NCI-H2081 (cell line): ENCODE measurements at regions not wholly inside any gene's neighbourhood (a gene's known extent, or its start where the extent isn't known, plus 50 kb on each side); places are given as distances from the start of the nearest gene placed in this dataset.

Experiments
- DNase-seq, 2 experiments: peaks; one replicate each; lab custom pipeline; 2025; lab: John Stamatoyannopoulos, UW

DNA sequence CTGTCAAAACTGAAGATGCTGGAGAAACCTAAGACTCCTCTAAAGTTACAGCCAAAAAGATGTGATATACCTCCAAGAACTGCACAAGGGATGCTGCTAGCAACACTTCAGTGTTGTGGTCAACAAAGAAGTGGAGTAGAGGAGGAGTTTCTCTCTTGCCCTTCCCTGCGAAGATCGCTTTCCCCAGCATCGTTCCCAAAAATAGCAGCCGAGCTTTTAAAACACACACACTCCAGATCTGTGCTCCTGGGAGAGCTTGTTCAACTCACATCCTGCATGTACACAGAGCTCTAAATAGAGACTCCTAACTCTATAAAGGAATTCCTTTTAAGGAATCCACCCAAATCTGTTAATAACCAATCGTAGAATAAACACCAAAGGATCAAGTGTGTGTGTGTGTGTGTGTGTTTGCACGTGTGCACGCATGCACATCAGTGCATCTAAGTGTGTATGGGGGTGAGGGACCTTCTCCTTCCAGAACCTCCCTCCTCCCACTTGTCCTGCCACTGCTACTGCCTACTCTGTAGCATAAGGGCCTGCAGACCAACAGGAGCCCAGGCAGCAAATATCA, 58.5 kb downstream of the PSMG1 start:
- DNase-seq = no peak

DNA sequence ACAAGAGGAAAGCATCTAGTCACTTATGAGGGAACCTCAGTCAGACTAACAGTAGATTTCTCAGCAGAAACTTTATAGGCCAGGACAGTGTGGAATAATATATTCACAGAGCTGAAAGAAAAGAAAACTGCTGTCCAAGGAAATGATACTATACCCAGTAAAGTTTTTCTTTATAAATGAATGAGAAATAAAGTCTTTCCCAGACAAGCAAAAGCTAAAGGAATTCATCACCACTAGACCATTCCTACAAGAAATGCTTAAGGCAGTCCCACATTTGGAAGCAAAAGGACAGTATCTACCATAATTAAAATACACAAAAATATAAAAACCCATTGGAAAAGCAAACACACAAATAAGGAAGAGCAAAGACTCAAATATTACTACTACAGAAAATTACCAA, 59.9 kb downstream of the PSMG1 start:
- DNase-seq = no peak

DNA sequence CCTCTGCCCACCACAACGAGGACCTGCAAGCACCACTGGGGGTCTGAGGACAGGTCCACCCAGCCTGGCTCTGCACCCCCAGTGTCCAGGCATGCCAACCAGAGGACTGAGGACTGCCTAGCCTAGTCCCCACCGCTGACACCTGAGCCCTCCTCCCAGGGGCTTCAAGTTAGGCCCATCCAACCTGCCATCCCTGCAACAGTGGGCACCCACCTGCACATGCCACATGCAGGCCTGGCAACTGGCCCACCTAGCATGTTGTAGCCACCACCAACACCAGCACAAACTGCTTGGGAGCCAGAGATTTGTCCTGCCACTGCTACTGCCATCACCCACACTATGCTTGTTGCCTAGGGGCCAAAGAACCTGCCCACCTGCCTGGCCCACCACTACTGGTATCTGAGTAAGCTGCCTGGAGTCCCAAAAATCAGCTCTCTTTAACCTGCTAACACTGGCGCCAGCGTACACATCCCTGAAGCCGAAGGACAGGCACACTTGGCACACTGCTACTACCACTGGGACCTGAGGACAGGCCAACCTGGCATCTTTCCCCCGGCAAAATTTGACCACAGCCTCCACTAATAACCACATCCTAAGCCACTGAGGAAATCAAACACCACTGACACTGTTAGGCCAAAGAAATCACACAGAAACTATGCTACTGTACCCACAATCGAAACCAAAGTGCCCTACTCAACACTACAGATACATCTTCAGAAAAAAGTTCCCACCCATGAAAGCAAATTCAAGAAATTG, 61.5 kb downstream of the PSMG1 start:
- no peak for DNase-seq

DNA sequence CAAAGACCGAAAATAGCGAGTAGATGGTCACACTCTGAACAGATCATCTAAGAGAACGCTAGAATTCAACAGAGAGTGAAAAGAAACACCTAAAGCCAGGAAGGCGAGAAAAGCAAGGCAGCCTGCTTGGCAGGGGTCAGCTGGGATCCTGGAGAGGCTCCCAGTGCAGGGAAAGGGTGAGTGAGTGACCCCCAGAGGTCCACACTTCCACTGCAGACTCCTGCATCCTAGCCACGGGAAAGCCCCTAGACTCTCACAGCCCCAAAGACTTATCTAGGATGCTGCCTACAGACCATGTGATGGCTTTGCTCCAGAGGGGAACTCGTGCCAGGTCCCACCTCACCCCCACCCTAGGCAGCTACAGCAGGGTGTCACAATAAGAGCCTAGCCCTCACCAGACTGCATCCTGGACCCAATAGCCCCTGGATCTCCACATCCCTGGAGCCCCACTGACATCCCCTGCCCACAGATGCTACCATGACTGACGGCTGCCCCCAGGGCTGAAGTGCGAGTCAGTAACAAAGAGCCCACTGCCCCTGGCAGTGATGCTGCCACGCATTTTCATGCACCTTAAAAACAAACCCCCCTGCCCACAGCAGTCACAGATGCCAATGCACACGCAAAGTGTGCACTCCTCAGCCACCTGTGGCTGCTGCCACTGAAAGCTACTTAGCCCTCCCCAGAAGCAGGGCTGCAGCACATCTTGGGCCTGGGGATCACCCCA, 62.2 kb downstream of the PSMG1 start:
- DNase-seq = no peak

DNA sequence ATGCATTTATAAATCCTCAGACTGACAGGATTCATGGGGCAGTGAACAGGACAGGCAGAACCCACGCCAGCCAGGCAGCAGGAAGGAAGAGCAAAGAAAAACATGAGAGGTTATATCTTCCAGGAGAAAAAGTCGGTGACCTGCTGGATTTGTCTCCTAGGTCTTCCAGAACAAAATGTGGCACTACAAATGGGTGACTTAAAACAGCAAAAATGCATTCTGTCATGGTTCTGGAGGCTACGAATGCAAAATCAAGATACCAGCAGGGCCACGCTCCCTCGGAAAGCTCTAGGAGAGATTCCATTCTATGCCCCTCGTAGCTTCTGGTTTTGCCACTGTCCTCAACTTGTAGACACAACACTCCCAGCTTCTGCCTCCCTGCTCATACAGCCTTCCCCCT, 63.4 kb downstream of the PSMG1 start:
- no peak for DNase-seq

DNA sequence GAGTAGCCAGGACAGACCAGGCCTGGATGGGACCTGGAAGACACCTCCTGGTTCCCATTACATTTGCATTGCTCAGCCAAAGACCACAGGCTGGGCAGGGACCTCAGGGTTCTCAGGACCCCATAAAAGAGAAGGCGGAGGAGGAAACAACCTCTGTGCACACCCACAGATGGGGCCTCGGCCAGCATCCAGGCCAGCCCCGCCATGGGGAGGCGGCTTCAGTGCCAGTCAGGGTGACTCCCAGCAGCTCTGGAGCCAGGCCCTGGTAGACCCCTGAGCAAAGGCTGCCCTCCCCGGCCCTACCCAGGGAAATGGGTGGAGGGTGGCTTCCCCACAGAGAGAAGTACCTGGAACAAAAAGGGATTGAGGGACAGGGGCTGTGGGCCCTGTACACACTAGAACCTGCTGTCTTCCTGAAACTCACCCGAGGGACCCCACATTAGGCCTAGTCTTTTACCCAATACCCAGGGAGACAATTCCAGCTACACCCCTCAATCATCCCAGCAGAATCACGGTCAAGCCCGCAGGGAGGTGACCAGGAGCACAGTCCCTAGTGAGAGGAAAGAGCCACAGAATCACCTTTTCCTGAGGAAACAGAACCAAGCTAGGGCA, 64.5 kb downstream of the PSMG1 start:
- DNase-seq = no peak

DNA sequence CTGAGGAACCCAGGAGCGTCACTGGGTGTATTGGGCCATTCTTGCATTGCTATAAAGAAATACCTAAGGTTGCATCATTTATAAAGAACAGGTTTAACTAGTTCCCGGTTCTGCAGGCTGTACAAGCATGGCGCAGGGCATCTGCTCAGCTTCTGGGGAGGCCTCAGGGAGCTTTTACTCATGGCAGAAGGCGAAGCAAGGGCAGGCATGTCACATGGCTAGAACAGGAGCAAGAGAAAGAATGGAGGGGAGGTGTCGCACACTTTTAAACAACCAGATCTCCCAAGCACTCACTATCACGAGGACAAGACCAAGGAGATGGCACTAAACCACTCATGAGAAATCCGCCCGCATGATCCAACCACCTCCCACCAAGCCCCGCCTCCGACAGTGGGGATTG, 65.2 kb downstream of the PSMG1 start:
- DNase-seq = no peak

DNA sequence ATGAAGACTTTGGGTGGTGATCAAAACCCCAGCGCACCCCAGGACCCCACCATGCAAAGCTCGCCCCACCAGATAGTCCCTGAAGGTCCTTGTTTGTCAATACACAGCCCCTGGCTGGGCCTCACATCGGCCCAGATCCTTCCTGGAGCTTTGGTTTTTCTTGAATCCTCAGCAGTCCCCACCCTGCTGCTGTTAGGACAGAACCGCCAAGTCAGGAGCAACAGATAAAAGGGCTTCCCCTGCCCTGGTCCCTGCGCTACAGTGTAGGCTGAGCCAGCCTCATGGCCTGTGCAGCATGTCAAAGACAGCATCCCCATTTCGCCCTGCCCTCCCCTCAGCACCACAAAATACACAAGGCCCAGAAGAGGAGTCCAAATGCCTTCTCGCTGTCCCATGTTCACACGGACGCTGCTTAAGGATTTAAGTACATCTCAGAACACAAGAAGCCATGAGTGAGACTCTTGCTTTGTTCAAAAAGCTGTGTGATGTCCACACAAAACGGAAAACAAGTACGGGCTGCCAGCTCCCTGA, 65.7 kb downstream of the PSMG1 start:
- DNase-seq = no peak

DNA sequence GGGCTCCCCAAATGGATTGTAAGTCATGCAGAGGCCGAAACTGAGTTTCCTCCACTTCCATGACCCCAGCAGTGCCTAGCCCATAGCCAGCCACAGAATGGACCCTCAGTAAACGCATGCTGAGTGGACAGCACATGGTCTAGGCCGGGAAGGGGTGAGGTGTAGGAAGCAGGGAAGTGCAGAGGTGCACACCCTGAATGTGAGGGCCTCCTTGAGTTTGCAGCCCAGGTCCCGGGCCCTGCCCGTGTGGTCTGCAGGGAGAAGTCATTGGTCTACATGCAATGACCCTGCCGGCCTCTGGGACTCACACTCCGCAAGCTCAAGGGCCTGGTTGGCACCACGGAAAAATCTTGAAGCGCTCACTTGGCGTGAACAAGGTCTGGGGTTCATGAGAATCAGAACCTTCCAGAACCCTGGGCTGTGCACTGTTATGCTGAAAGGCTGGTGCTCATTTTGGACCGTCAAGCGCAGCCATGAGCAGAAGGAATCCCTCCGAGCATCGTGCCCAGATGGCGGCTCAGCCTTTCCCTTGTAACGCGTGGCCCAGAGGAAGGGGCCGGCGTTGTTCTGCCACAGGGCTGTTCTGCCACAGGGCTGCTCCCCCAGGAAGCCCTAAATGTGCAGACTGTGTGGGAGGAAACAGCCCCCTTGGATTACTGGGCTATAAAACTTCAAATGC, 66.4 kb downstream of the PSMG1 start:
- no peak for DNase-seq

DNA sequence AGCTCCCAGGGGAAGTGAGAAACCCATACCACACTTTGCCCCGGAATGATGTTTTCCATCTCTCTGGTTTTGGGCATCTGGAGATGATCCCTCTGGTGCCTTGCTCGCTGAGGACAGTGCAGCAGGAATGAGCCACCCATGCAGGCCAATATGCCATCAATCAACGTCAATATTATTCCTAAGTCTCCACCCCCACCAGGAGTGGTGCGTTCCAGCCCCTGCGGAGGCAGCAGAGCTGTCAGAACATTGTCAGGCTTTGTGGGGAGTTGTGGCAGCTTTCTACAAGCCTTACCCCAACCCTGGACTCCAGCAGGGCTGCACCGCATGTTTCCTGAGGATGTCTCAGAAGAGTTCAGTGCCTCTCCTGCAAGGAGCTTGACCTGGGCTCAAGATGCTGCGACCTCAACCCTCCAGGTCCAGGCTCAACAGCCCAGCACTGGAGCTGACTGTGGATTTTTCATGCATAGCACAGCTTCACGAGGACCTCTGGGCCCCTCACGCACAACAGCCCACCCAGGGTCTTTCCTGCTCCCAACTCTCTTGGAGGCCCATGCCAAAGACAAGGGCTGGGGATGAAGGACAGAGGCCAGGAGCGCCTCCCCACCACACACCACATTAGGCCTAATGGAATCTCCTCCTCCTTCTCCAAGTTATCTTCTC, 67.5 kb downstream of the PSMG1 start:
- no peak for DNase-seq

DNA sequence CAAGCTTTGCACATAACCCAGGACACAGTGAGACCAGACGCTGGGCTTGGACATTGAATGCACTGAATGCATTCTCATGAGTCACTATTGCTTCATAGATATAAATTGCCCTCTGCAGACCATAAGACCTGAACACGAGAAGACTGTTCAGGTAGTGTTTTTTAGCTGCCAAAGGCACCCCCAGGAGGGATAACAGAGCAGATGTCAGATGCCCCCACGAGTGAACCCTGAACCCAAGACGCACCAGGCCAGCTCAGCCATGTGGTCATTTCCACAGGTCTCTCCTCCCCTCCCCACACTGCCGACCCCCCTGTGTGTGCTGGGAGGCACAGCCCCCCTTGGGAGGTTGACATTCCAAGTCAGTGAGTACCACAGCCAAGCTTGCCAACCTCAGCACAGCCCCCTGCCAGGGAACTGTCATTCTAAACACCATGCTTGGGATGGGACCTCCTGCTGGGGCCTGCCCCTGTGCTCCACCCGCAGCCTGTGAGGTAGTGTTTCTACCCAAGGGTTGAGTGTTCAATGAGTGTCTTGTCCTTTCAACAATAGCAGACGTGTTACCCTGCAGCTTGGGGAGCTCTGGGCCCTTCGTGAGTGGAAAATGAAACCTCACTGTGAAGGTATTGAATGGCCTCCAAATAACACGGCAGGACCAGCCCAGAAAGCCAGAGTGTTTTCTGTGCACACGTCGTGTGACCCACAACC, 68.2 kb downstream of the PSMG1 start:
- DNase-seq = no peak

DNA sequence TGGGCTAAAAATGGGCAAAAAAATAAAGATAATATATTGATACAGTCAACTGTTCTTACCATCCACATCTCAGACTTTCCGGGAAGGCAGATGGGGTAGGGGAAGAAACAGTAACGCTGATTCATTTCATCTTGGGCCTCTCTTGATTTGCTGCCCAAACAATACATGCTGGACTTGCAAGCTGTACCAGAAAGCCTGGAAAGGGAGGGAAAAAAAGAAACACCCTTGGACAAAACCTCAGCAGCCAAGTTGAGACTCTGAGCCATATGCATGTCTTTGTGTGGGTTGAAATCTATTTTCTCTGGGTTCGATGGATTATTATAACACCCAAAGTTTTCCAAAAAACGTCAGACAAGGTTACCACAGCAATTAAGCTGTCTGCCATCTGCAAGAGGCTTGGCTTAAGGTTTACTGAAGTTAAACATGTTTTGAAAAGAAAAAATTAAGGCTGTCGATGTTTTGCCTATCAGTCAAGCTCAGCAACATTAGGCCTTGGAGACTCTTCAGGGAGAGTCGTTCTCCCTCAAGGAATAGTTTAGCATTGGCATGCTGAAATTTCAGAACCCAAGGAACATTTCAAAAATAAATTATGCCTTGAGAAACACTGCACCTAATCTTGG, 71.2 kb downstream of the PSMG1 start:
- no peak for DNase-seq

DNA sequence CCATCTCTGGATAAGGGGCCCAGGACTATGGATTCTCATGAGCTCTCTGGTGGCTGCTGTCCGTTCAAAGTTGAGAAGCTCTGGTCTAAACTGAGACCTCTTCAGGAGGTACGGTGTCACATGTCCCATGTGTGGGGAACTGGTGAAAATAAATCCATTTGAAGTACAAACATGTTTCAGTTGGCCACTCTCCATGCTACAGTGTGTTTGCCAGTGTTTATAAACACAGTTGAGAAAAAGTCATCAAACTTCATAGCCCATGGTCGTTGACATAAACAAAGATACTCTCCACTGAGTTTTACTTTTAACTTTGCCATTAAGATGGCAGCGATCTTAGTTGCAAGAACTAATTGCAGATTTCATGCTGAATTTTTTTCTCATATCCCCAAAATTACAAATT, 72.8 kb downstream of the PSMG1 start:
- DNase-seq = no peak

DNA sequence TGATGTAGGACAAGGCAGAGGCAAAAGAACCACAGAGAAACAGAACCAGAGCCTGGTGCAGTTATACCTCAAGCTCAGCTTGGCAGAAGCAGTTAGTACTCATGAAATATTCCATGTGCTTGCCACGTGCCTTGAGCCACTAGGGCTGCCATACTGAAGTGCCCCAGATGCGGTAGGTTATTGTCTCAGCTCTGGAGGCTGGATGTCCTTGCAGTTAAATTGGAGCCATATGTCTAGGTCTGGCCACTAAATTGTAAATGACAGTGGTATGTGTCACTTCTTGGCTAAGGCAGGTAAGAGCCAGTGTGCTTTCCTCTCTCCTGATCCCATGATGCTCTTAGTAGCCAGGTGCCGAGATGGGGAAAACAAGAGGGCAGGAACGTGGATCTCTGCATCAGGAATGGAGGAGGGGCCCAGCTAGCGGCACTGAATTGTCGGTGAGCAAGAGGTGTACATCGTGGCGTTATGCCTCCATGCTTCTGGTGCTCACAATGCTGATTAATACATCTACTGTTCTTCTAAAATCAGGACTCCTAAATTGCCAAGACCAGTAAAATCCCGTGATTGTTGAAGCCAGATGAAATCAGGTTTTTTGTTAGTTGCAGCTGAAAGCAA, 73.5 kb downstream of the PSMG1 start:
- DNase-seq = no peak

DNA sequence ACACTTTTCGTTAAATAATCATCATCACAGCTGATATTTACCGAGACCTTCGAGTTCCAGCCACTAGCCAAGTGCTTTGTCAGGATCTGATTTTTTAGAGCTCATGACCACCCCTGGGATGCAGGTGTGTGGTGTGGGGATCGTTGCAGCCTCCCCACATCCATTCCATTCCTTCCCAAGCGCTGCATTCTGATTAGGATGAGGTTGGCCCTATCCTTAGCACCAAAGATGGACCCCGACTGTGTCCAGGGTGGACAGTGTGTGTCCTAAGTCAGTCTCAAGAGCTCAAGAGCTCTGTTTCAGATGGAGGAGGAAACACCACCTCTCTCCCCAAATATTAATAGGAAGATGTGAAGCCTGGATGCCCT, 74.1 kb downstream of the PSMG1 start:
- DNase-seq = no peak

DNA sequence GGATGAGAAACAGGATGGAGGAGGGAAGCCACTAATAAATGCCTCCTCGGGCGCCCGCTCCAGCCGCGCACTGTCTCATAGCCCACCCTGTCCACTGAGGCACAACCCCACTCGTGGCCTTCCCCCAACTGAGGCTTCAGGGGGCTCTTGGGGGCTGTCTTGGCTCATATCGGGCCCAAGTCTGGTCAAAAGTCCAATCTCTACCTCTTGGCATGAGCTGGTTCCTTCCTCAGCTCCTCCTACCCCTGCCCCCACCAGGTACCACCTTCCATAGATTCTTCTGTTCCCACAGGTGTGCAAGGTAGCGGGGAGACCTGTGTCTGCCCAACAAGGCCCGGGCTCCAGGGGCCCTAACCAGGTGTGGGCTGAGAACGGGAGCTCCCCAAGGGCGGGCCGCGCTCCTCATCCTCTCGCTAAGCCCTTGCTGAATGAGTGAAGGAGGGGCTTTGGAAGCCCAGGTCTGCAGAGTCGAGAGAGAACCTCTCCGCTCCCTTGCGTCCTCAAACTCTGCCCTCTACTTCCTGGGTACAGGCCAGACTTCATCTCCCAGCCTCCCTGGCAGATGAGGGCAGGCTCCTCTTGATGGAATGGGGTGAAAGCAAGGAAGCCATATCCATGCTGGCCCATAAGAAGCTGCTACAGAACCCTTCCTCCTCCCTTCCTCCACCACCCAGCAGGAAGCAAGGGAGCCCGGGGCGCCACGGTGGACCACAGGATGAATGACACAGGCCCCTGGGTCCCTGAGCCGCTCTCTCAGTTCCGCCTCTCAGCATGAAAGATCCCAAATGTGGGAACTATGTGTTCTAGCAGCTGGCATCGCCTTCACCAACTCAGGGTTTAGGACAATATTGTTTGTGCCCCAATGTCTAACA, 74.7 kb downstream of the PSMG1 start:
- no peak for DNase-seq

DNA sequence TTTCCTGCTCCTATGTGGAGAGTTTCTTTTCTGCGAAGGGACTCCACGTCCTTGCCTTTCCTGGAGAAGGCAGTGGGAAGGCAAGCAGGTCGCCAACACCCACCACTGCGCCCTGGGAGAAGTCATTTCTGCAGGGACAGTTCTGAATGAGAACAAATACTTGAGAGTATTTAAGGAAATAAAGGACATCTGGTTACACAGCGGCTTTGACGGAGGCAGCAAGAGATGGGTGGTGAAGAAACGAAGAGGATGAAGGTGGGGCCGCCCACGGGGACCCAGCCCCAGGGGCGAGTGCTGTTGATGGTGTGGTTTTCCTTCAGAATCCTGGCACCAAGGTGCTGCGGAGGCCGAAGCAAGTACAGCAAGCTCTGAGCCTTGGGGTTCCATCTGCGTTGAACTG, 75.5 kb downstream of the PSMG1 start:
- DNase-seq = no peak

DNA sequence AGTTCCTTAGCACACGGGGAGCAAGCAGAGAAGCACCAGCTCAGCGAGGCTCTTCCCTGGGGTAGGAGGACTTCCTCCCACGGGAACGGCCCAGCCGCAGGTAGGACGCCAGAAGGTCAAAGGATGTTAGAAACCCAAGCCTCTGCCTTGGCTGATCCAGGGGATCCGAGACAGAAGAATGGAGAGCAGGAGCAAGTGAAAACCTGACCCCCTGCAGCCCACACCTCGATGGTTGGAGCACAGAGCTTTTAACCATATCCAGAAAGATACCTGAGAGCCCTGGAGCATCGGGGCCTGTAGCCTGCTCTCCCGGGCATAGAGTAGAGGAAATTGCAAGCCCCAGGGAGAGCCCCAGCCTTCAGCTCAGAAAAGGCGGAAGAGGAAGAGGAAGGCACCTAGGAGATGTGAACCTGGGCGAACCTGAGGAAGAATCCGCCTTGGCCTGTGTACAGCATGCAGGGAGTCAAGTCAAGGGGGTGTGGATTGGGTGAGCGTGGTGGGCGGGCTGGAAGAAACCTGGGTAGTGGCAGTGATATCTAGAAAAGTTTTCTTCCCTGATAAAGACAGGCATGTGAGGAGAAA, 76.3 kb downstream of the PSMG1 start:
- no peak for DNase-seq

DNA sequence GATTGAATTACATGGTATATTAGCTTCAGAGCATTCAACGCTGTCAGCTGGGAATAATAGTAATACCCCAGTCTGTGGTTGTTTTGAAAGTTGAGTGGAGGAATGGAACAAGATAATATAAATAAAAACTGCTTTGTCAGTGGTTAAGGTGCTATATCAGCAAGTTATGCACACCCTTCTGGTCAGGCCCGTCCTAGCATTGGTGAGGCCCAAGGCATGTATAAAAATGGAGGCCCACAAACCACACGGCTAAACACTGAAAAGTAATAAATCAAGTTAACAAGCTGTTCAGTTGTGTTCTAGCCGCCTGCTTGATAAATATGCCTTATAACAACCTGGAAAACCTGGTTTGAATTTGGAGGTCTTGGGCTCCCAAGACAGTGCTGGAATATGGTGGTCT, 77.4 kb downstream of the PSMG1 start:
- DNase-seq = no peak
